HT1080 (cell line): ENCODE measurements at regions not wholly inside any gene's neighbourhood (a gene's known extent, or its start where the extent isn't known, plus 50 kb on each side); places are given as distances from the start of the nearest gene placed in this dataset.
"Not testable (repeated sequence)": the region's sequence is repeated elsewhere in the genome, so short reads cannot be mapped to it uniquely, and the experiment has no call there.

ENCODE experiments used
- DNase-seq: peaks from one replicate; pipeline ENCODE4 v3.0.0-alpha.2; 2015; ENCODE audit warnings: low read depth

DNA sequence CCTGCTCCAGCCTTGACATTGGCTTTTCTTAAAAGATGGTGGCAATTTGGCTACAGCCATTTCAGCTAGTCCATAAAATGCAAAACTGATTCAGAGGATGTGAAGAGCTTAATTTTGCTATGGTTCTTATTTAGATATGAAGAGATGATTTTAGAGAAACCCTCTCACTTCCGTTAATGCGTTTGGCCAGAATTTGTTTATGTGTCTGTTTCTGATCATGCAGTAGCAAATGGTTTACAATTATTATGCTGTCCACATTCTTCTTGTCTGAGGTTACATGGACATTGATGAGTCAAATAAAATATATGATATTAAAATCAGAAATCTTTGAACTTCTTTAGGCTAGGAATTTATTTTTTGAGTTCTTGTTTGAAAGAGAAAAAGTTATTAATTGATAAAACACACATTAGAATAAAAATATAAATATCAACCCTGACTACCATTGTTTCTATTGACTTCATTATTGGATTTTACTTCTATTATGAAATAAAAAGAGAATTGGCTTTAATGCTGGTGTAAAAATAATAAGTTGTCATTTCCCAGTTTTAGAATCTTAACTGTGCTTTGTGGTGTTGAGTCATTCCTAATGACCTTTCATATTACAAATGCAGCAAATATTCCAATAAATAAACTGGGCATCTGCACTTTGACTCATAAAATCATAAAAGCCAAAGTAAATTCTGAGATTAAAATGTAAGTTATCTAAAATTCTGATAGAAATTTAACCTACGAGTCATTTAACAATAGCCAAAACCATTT lies 1286.0 kb upstream of the GJE1 start:
- DNase-seq, result no peak

- DNase-seq, result no peak
Observed at GRCh38 chr6:140845701-140846100, 1287.0 kb upstream of the GJE1 start.

DNA sequence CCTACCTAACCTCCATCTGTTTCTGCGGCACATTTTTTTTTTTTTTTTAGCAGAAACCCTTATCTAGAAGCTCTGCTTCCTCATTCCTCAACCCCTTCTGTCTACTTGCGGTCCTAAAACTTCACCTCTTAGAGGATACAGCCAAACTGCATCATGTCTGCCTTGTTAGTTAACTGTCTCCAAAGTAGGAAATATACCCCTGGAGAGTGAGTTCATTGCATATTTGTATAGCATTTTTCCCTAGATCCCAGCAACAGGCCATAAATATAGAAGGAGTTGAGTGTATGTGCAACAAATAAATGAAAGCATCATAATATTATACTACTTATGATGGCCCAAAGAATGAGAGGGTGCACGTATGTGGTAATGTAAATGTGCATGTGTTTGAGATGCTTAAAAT lies 1288.6 kb upstream of the GJE1 start:
- no peak for DNase-seq

DNA sequence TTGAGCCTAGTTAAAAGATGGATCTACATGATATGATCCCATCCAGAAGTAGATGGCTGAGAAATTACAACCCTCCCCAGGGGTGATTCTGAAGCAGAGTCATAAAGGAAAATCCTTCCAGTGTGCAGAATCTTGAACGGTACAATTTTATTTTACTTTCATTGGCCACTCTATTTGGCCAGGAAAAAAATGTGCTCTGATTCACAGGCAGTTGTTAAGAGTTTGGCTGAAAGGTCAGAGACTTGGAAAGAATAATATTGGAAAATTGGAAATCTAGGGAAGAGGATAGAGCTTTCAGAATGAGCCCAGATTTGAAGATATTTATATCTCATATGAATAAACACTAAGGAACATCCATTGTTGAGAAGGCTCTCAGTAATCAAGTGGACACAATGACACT lies 1299.3 kb upstream of the GJE1 start:
- no peak for DNase-seq

DNA sequence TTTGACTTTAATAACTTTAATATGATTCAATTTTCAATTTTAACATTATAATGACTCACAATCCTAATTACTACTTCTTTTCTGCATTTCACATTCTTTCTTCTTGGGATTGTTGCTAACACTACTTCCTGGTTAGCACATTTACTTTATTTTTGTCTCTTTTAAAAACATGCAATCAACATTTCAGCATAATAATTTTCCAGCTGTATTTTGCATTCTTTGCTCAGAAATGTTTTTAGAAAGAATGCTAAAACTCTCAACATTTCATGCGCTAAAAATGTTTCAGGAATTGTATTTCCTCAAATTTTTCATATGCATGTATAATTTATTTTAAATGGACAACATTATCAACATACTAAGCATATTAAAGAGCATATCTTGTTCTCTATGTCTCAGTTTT lies 1302.1 kb upstream of the GJE1 start:
- DNase-seq, result no peak

- no peak for DNase-seq
Observed at GRCh38 chr6:140828856-140829255, 1303.9 kb upstream of the GJE1 start.

GRCh38 chr6:140827593-140827992 lies 1305.1 kb upstream of the GJE1 start:
- DNase-seq, result no peak

DNA sequence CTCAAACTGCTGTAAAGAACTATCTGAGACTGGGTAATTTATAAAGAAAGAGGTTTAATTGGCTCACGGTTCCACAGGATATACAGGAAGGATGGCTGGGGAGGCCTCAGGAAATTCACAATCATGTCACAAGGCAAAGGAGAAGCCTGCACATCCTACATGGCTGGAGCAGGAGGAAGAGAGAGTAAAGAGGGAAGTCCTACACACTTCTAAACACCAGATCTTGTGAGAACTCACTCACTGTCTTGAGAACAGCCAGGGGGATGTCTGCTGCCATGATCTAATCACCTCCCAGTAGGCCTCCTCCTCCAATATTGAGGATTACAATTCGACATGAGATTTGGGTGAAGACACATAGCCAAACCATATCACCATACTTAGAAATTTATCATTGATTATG lies 1307.0 kb upstream of the GJE1 start:
- no peak for DNase-seq

- no peak for DNase-seq
Observed at GRCh38 chr6:140824595-140824994, 1308.1 kb upstream of the GJE1 start.

GRCh38 chr6:140821196-140821595 lies 1311.5 kb upstream of the GJE1 start:
- DNase-seq, result no peak

DNA sequence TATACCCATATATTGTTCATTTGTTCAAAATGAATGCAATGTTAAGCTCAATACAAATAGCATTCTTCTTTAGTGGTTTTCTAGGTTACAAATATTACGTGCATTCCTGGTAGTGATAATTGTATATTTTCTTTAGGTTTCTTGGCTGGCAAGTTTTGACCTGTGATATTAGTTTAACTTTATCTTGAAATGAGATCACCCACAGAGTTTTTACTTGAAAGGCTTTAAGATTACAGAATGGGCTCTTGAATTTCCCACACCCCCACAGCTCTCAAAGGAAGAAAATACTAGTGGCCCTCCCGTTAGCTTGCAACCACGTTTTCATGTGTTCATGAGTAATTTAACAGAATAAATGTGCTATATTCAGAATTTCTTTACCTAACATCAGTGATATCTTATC lies 1315.5 kb upstream of the GJE1 start:
- no peak for DNase-seq

DNA sequence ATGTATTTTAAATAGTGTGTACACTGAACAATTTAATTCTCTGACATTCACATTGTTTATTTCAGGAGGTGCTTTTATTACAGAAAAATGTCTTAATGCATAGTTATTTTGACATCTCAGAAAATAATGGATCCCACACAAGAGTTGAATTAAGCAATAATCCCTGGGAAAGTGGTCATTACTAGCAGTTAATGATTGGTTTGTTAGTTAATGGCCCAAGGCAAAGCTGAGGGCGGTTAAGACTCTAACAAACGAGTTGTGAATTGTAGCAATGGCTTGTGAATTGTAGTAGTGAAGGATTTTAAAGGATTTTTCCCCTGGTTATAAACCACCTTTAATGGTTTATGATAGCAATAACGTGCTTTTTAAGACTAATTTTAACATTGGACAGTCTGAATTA lies 1316.0 kb upstream of the GJE1 start:
- DNase-seq, result no peak

DNA sequence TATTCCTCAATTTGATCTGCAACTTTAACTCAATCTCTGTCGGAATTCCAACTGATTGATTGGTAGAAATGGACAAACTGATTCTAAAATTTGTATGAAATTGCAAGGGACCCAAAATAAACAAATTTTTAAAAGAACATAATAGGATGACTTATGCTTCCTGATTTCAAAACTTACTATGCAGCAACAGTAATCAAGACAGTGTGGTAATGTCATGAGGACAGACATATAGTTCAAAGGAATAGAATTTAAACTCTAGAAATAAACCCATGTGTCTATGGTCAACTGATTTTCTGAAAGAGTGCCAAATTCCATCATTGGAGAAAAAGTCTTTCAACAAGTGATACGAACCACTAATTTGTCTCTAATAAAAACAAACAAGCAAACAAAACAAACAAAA lies 1320.1 kb upstream of the GJE1 start:
- no peak for DNase-seq

DNA sequence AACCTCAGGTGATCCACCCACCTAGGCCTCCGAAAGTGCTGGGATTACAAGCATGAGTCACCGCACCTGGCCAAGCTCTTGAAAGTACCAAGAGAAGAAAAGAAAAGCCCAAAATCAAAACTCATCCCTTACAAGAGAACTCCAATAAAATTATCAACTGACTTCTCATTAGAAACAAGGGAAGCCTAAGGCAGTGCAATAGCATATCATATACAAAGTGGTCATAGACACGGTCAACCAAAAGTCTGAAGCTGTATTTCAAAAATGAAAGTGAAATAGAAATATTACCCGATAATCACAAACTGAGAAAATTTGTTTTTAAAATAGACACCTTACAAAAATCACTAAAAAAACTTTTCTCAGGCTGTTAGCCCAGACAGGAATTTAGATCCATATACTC lies 1321.1 kb upstream of the GJE1 start:
- DNase-seq, result no peak

DNA sequence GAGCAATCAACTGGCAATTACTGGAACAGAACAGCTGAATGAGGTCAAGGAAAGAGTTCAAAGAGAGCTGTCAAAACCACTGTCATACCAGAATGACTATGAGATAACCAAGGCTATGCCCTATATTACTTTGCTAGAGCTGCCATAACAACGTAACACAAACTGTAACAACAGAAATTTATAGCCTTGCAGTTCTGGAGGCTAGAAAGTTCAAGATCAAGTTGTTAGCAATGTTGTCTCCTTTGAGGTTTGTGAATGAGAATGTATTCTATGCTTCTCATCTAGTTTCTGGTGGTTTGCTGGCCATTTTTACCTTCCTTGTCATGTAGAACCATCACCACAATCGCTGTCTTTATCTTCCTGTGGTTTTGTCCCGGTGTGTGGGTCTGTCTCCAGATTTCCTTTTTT lies 1323.0 kb upstream of the GJE1 start:
- DNase-seq, result peak; percentile 6

GRCh38 chr6:140806431-140806830 lies 1326.3 kb upstream of the GJE1 start:
- DNase-seq, result no peak

GRCh38 chr6:140794544-140794943 lies 1338.2 kb upstream of the GJE1 start:
- no peak for DNase-seq

- DNase-seq, result no peak
Observed at GRCh38 chr6:140790109-140790508, 1342.6 kb upstream of the GJE1 start.

- no peak for DNase-seq
Observed at GRCh38 chr6:140789466-140789865, 1343.3 kb upstream of the GJE1 start.

DNA sequence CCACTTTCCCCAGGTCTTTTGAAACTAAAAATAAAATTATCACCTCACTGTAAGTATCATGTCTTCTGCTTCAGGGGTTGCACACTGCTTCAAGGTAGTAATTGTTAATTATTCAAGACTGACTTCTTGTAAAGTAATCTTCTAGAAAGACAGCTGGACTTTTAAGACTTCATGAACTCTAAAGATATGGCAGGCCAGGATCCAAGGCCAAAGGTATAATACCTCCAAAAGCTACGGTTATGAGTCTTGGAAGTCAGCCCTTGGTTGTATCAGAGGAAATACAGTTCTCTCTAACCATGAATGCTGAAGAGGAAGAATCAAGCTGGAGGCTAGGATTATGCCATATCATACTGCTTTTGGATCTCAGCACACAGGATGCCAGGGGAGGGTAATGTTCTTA lies 1346.8 kb upstream of the GJE1 start:
- DNase-seq, result no peak

DNA sequence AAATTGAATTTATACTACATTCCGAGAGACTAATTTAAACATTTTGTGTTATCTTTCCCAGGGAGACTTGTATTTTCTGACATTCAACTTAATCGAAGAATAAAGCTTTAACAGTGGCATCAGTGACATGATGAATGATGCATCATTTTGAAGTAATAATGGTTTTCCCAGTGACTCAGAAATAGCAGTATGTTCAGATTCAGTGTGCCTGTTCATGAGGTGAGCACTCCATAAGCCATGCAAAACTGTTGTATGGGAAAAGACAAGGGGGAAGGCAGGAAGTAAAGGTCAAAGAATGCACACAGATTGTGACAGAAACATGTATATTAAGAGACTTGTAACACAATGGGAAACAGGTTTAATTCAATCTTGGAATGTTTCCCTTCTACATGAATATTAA lies 1348.2 kb upstream of the GJE1 start:
- peak; percentile 56 for DNase-seq

DNA sequence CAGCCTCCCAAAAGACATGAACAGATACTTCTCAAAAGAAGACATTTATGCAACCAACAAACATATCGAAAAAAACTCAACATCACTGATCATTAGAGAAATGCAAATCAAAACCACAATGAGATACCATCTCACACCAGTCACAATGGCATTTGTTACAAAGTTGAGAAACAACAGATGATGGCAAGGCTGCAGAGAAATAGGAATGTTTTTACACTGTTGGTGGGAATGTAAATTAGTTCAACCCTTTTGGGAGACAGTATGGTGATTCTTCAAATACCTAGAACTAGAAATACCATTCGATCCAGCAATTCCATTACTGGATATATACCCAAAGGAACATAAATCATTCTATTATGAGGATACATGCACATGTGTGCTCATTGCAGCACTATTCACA lies 1349.2 kb upstream of the GJE1 start:
- DNase-seq, result not testable (repeated sequence)

DNA sequence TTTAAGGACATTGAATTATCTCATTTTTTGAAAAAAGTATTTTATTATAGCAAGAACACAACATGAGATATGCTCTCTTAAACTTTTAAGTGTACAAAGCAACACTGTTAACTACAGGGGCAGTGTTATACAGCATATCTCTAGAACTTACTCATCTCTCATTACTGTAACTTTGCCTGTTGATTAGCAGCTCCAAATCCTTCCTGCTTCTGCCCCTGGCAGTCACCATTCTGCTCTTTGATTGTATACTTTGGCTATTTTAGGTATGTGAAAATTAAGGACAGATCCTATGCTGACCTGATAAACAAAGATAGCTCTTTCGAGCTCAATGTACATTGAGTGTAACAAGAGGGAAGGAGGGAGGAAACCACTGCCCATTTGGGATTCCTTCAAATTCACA lies 1349.8 kb upstream of the GJE1 start:
- no peak for DNase-seq
